Liver (tissue), 7 donors: ENCODE measurements at regions not wholly inside any gene's neighbourhood (a gene's known extent, or its start where the extent isn't known, plus 50 kb on each side); places are given as distances from the start of the nearest gene placed in this dataset.

Experiments used
- DNase-seq: peaks from one replicate; pipeline ENCODE4 v3.0.0-alpha.2; 2017; ENCODE audit warnings: low spot score
- H3K27ac ChIP-seq, 2 donors: one replicate each; pipeline ENCODE4 v1.7.0; 2013; ENCODE audit warnings: inconsistent platforms in 2 of 2, low read length in 2 of 2, control low read depth in 1 of 2, low read depth in 1 of 2, mild to moderate bottlenecking in 1 of 2
- H3K27me3 ChIP-seq, 4 donors: one replicate each; pipeline versions ENCODE4 v1.6.1 to v1.7.0; 2013; ENCODE audit warnings: low read length in 3 of 4, inconsistent platforms in 1 of 4, mild to moderate bottlenecking in 1 of 4, moderate library complexity in 1 of 4; ENCODE audit not compliant: control insufficient read depth in 4 of 4, insufficient read depth in 4 of 4
- H3K36me3 ChIP-seq, 4 donors: one replicate each; pipeline versions ENCODE4 v1.6.1 to v1.7.0; 2013; ENCODE audit warnings: low read length in 3 of 4, mild to moderate bottlenecking in 3 of 4, low read depth in 1 of 4, moderate library complexity in 1 of 4; ENCODE audit not compliant: control insufficient read depth in 4 of 4, insufficient read depth in 3 of 4
- H3K4me1 ChIP-seq, 4 donors: one replicate each; pipeline versions ENCODE4 v1.6.1 to v1.7.0; 2013; ENCODE audit warnings: low read length in 3 of 4, mild to moderate bottlenecking in 3 of 4, moderate library complexity in 1 of 4; ENCODE audit not compliant: control insufficient read depth in 4 of 4, insufficient read depth in 4 of 4
- H3K4me3 ChIP-seq, 3 donors: one replicate each; pipeline versions ENCODE4 v1.6.1 to v1.7.0; 2013; ENCODE audit warnings: low read length in 3 of 3, control low read depth in 1 of 3, low read depth in 1 of 3, mild to moderate bottlenecking in 1 of 3
- H3K9ac ChIP-seq, 2 donors: one replicate each; pipeline ENCODE4 v1.7.0; 2013; ENCODE audit warnings: low read length in 2 of 2, mild to moderate bottlenecking in 2 of 2, moderate library complexity in 2 of 2, control low read depth in 1 of 2, low read depth in 1 of 2
- H3K9me3 ChIP-seq, 4 donors: one replicate each; pipeline versions ENCODE4 v1.6.1 to v1.7.0; 2013; ENCODE audit warnings: low read length in 3 of 4; ENCODE audit not compliant: control insufficient read depth in 4 of 4
- EGR1 ChIP-seq, 2 donors: IDR thresholded peaks; 2 replicates each; pipeline ENCODE4 v1.6.1; 2016 to 2018; ENCODE audit warnings: antibody characterized with exemption in 2 of 2, low read depth in 2 of 2
- FOXA1 ChIP-seq: IDR thresholded peaks from 2 replicates; pipeline ENCODE4 v1.6.1; 2016; ENCODE audit warnings: antibody characterized with exemption
- FOXA2 ChIP-seq: IDR thresholded peaks from 2 replicates; pipeline ENCODE4 v1.6.1; 2016; ENCODE audit warnings: antibody characterized with exemption
- GABPA ChIP-seq, 2 donors: IDR thresholded peaks in 1 of 2; conservative IDR thresholded peaks in 1 of 2; 2 replicates each; pipeline ENCODE4 v1.6.1; 2016; ENCODE audit warnings: antibody characterized with exemption in 2 of 2, mild to moderate bottlenecking in 1 of 2, moderate library complexity in 1 of 2
- HNF4A ChIP-seq, 2 donors: conservative IDR thresholded peaks; 2 replicates each; pipeline ENCODE4 v1.6.1; 2016; ENCODE audit warnings: antibody characterized with exemption in 2 of 2, mild to moderate bottlenecking in 2 of 2
- HNF4G ChIP-seq: IDR thresholded peaks from 2 replicates; pipeline ENCODE4 v1.6.1; 2016; ENCODE audit warnings: antibody characterized with exemption
- JUND ChIP-seq, 2 donors: IDR thresholded peaks; 2 replicates each; pipeline ENCODE4 v1.6.1; 2016; ENCODE audit warnings: antibody characterized with exemption in 2 of 2
- MAX ChIP-seq: IDR thresholded peaks from 2 replicates; pipeline ENCODE4 v1.6.1; 2016; ENCODE audit warnings: antibody characterized with exemption
- NR2F2 ChIP-seq: IDR thresholded peaks from 2 replicates; pipeline ENCODE4 v1.6.1; 2016; ENCODE audit warnings: antibody characterized with exemption
- RAD21 ChIP-seq, 2 donors: IDR thresholded peaks; 2 replicates each; pipeline ENCODE4 v1.6.1; 2016; ENCODE audit warnings: antibody characterized with exemption in 2 of 2, mild to moderate bottlenecking in 2 of 2
- RXRA ChIP-seq, 2 donors: IDR thresholded peaks; 2 replicates each; pipeline ENCODE4 v1.6.1; 2017 to 2018; ENCODE audit warnings: antibody characterized with exemption in 2 of 2, mild to moderate bottlenecking in 1 of 2
- SP1 ChIP-seq: IDR thresholded peaks from 2 replicates; pipeline ENCODE4 v1.6.1; 2018; ENCODE audit warnings: antibody characterized with exemption, mild to moderate bottlenecking
- TAF1 ChIP-seq: conservative IDR thresholded peaks from 2 replicates; pipeline ENCODE4 v1.6.1; 2016; ENCODE audit warnings: antibody characterized with exemption, mild to moderate bottlenecking
- YY1 ChIP-seq: IDR thresholded peaks from 2 replicates; pipeline ENCODE4 v1.6.1; 2016; ENCODE audit warnings: antibody characterized with exemption, mild to moderate bottlenecking
- ZBTB33 ChIP-seq: IDR thresholded peaks from 2 replicates; pipeline ENCODE4 v1.6.1; 2016; ENCODE audit warnings: antibody characterized with exemption
- TF ChIP-seq, protein P1 (sequence below): IDR thresholded peaks from 2 replicates; pipeline ENCODE4 v1.6.1; 2016; ENCODE audit warnings: antibody characterized with exemption
- TF ChIP-seq, protein P2 (sequence below): fragments of 150-350 bp; IDR thresholded peaks from 2 replicates; pipeline ENCODE4 v1.5.1; 2017; ENCODE audit warnings: improper control_type of control experiment, low read depth, low read length; ENCODE audit not compliant: missing input control
- TF ChIP-seq, protein P3 (sequence below): IDR thresholded peaks from 2 replicates; pipeline ENCODE4 v1.6.1; 2016; ENCODE audit warnings: antibody characterized with exemption, mild to moderate bottlenecking
- donor health status: healthy.
- donor health status: healthy.
- donor health status: healthy.
- donor health status: healthy.

DNA sequence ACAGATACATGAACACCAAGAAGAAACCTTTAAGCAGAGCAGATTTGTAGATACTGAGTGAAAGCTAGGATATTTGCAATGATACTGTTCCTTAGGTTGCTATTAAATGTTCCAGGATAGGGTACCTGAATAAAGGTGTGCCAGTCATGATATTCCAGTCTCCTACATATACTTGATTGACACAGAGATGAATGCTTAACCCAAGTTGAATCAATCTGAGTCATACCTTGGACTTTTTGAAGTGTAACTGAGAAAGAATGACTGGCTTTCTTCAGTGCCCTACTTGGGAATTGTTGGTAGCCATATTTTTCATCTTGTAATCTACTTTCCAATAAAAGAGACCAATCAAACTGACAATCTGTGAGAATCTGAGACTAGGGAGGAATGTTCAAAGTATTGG is 805.7 kb upstream of the GHITM start:
- TF ChIP-seq, protein P1, sequence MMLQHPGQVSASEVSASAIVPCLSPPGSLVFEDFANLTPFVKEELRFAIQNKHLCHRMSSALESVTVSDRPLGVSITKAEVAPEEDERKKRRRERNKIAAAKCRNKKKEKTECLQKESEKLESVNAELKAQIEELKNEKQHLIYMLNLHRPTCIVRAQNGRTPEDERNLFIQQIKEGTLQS, result no peak
- TF ChIP-seq TAF1 (no peak), FOXA2 (no peak), HNF4A (conservative IDR thresholded peaks at IDR 0.05) (no peak), EGR1 (IDR thresholded peaks at IDR 0.05; ENCODE audit: low read depth in 2 of 2) (no peak), GABPA (IDR thresholded peaks at IDR 0.05 in 1 of 2, conservative IDR thresholded peaks at IDR 0.05 in 1 of 2) (no peak), HNF4G (no peak), SP1 (no peak), ZBTB33 (no peak), NR2F2 (no peak), JUND (IDR thresholded peaks at IDR 0.05) (no peak), MAX (no peak), RAD21 (IDR thresholded peaks at IDR 0.05) (no peak), YY1 (no peak)
- TF ChIP-seq, protein P2, sequence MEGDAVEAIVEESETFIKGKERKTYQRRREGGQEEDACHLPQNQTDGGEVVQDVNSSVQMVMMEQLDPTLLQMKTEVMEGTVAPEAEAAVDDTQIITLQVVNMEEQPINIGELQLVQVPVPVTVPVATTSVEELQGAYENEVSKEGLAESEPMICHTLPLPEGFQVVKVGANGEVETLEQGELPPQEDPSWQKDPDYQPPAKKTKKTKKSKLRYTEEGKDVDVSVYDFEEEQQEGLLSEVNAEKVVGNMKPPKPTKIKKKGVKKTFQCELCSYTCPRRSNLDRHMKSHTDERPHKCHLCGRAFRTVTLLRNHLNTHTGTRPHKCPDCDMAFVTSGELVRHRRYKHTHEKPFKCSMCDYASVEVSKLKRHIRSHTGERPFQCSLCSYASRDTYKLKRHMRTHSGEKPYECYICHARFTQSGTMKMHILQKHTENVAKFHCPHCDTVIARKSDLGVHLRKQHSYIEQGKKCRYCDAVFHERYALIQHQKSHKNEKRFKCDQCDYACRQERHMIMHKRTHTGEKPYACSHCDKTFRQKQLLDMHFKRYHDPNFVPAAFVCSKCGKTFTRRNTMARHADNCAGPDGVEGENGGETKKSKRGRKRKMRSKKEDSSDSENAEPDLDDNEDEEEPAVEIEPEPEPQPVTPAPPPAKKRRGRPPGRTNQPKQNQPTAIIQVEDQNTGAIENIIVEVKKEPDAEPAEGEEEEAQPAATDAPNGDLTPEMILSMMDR, result no peak
- TF ChIP-seq, protein P3, sequence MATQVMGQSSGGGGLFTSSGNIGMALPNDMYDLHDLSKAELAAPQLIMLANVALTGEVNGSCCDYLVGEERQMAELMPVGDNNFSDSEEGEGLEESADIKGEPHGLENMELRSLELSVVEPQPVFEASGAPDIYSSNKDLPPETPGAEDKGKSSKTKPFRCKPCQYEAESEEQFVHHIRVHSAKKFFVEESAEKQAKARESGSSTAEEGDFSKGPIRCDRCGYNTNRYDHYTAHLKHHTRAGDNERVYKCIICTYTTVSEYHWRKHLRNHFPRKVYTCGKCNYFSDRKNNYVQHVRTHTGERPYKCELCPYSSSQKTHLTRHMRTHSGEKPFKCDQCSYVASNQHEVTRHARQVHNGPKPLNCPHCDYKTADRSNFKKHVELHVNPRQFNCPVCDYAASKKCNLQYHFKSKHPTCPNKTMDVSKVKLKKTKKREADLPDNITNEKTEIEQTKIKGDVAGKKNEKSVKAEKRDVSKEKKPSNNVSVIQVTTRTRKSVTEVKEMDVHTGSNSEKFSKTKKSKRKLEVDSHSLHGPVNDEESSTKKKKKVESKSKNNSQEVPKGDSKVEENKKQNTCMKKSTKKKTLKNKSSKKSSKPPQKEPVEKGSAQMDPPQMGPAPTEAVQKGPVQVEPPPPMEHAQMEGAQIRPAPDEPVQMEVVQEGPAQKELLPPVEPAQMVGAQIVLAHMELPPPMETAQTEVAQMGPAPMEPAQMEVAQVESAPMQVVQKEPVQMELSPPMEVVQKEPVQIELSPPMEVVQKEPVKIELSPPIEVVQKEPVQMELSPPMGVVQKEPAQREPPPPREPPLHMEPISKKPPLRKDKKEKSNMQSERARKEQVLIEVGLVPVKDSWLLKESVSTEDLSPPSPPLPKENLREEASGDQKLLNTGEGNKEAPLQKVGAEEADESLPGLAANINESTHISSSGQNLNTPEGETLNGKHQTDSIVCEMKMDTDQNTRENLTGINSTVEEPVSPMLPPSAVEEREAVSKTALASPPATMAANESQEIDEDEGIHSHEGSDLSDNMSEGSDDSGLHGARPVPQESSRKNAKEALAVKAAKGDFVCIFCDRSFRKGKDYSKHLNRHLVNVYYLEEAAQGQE, result no peak
- Histone ChIP-seq H3K36me3 (no peaks in the 10 kb centered on the region), H3K27me3 (no peaks in the 10 kb centered on the region), H3K4me3 (no peak overlapping the region), H3K4me1 (no peaks in the 10 kb centered on the region), H3K27ac (no peak overlapping the region), H3K9ac (no peak overlapping the region), H3K9me3 (peaks cover 0 to 2% (median 0%) of the 10 kb centered on the region in 4 donors)
- DNase-seq, result no peak

DNA sequence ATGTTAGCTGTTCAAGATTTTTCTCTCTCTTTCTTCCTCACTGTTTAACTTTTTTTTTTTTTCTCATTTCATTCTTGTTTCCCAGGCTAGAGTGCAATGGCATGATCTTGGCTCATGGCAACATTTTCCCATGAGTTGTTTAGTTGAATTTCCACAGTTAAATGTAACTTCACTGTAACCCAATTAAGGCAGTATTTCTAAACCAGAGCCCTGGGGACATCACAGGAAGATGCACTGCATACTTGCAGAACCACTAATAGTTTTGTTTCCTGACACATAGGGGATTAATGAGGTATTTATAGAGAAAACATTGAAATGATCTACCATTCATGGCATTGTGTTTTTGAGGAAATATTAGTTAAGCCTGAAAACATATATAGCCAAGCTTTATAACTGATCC is 795.6 kb upstream of the GHITM start:
- no peaks in the 10 kb centered on the region for H3K36me3 ChIP-seq
- no peak overlapping the region for H3K4me3 ChIP-seq
- no peak overlapping the region for H3K27ac ChIP-seq
- H3K9me3 ChIP-seq, result no peaks in the 10 kb centered on the region
- H3K9ac ChIP-seq, result no peak overlapping the region
- H3K27me3 ChIP-seq, result no peaks in the 10 kb centered on the region
- no peaks in the 10 kb centered on the region for H3K4me1 ChIP-seq
- DNase-seq, result no peak
- no peak for TF ChIP-seq FOXA1
- no peak for TF ChIP-seq EGR1 (IDR thresholded peaks at IDR 0.05; ENCODE audit: low read depth in 2 of 2)
- TF ChIP-seq, protein P3, result no peak
- no peak for TF ChIP-seq YY1
- no peak for TF ChIP-seq TAF1
- TF ChIP-seq RXRA (IDR thresholded peaks at IDR 0.05), result no peak
- no peak for TF ChIP-seq JUND (IDR thresholded peaks at IDR 0.05)
- TF ChIP-seq NR2F2, result no peak
- no peak for TF ChIP-seq HNF4G
- TF ChIP-seq ZBTB33, result no peak
- no peak for TF ChIP-seq MAX
- TF ChIP-seq RAD21 (IDR thresholded peaks at IDR 0.05), result no peak
